CD4-positive, alpha-beta T cell (primary cell): ENCODE measurements at regions not wholly inside any gene's neighbourhood (a gene's known extent, or its start where the extent isn't known, plus 50 kb on each side); places are given as distances from the start of the nearest gene placed in this dataset.

ENCODE experiments used
- ATAC-seq: fragments of 200-7000 bp; cut with Tn5 transposase; one replicate; pipeline ENCODE4 v1.10.0; 2022; ENCODE audit warnings: mild to moderate bottlenecking; ENCODE audit not compliant: poor library complexity
- CTCF ChIA-PET: fragments of 350-600 bp; sonication (Branson Sonifier 250); formaldehyde crosslinking; loops from one replicate; lab custom pipeline; 2021; ENCODE audit warnings: antibody characterized with exemption, inconsistent platforms; lab: Charles Lee
- POLR2A ChIA-PET: fragments of 350-600 bp; sonication (Branson Sonifier 250); formaldehyde crosslinking; loops from one replicate; lab custom pipeline; 2021; ENCODE audit warnings: antibody characterized with exemption, inconsistent platforms; lab: Charles Lee
- DNase-seq, 14 experiments: peaks; one replicate each; pipeline ENCODE4 v3.0.0-alpha.2; 2013 to 2020; ENCODE audit warnings: mixed read lengths in 2 of 14
- H3K27ac ChIP-seq, 2 donors: one replicate each; pipeline versions ENCODE4 v1.5.1 to v1.7.0; 2013; ENCODE audit warnings: low read length in 2 of 2, low read depth in 1 of 2, mild to moderate bottlenecking in 1 of 2
- H3K27me3 ChIP-seq, 2 experiments: 1 replicate in 1 of 2; 2 replicates in 1 of 2; pipeline versions ENCODE4 v1.6.1 to v1.7.0; 2013; ENCODE audit warnings: low read length in 2 of 2, control low read depth in 1 of 2, mild to moderate bottlenecking in 1 of 2, moderate library complexity in 1 of 2; ENCODE audit not compliant: insufficient read depth in 2 of 2, control insufficient read depth in 1 of 2
- H3K36me3 ChIP-seq: one replicate; pipeline ENCODE4 v1.6.1; 2013; ENCODE audit warnings: low read length, control low read depth; ENCODE audit not compliant: insufficient read depth
- H3K4me1 ChIP-seq: one replicate; pipeline ENCODE4 v1.6.1; 2013; ENCODE audit warnings: low read length, control low read depth; ENCODE audit not compliant: insufficient read depth
- H3K4me3 ChIP-seq: one replicate; pipeline ENCODE4 v1.5.1; 2013; ENCODE audit warnings: mild to moderate bottlenecking, low read length, moderate library complexity
- H3K9me3 ChIP-seq, 2 experiments: 1 replicate in 1 of 2; 2 replicates in 1 of 2; pipeline versions ENCODE4 v1.6.1 to v1.7.0; 2013; ENCODE audit warnings: low read length in 2 of 2, mild to moderate bottlenecking in 2 of 2, control low read depth in 1 of 2, moderate library complexity in 1 of 2; ENCODE audit not compliant: control insufficient read depth in 1 of 2, insufficient read depth in 1 of 2
- H3K27ac Mint-ChIP-seq: one replicate; pipeline ENCODE4 v1.8.0; 2020; ENCODE audit warnings: mixed read lengths
- H3K27me3 Mint-ChIP-seq: one replicate; pipeline ENCODE4 v1.8.0; 2021; ENCODE audit warnings: mixed read lengths
- H3K36me3 Mint-ChIP-seq: one replicate; pipeline ENCODE4 v1.8.0; 2021; ENCODE audit warnings: low read depth, mixed read lengths
- H3K4me1 Mint-ChIP-seq: one replicate; pipeline ENCODE4 v1.8.0; 2021; ENCODE audit warnings: low read depth, mixed read lengths
- H3K4me3 Mint-ChIP-seq: one replicate; pipeline ENCODE4 v1.8.0; 2020; ENCODE audit warnings: mild to moderate bottlenecking, mixed read lengths
- H3K9me3 Mint-ChIP-seq: one replicate; pipeline ENCODE4 v1.8.0; 2020; ENCODE audit warnings: mixed read lengths
- intact Hi-C, 2 experiments: fragments of 100-400 bp; cut with DNase I in 1 of 2; cut with micrococcal nuclease in 1 of 2; formaldehyde crosslinking; loops; one replicate each; pipeline versions ENCODE4 v1.15.1 to v1.9.0; 2023 to 2025; cut with DNase I, micrococcal nuclease
- TF ChIP-seq, protein P1 (sequence below): fragments of 200-600 bp; IDR thresholded peaks from one replicate; pipeline ENCODE4 v1.8.0; 2022; ENCODE audit warnings: antibody characterized with exemption, mild to moderate bottlenecking

- H3K36me3 Mint-ChIP-seq, result no peaks in the 10 kb centered on the region
- H3K4me3 Mint-ChIP-seq, result no peak overlapping the region
- Histone ChIP-seq H3K27me3 (no peaks in the 10 kb centered on the region), H3K4me1 (peaks cover 19% of the 10 kb centered on the region), H3K4me3 (no peak overlapping the region), H3K9me3 (no peaks in the 10 kb centered on the region), H3K27ac (no peak overlapping the region), H3K36me3 (no peaks in the 10 kb centered on the region)
- POLR2A ChIA-PET, result no interaction called here
- H3K27me3 Mint-ChIP-seq, result no peaks in the 10 kb centered on the region
- H3K9me3 Mint-ChIP-seq, result peaks cover 6% of the 10 kb centered on the region
- H3K4me1 Mint-ChIP-seq, result peaks cover 49% of the 10 kb centered on the region
- intact Hi-C loops, result loop anchor here in 1 of 2 experiments (10.0 kb wide), 1 partner anchor 864 kb away; no protein-coding TSS in a partner anchor
- ATAC-seq (no peak), DNase-seq (no peak)
- CTCF ChIA-PET, result interaction anchor here (1.5 kb wide), 1 partner anchor 265 kb away, joined by 3 read pairs; no protein-coding TSS in a partner anchor
- TF ChIP-seq, protein P1, sequence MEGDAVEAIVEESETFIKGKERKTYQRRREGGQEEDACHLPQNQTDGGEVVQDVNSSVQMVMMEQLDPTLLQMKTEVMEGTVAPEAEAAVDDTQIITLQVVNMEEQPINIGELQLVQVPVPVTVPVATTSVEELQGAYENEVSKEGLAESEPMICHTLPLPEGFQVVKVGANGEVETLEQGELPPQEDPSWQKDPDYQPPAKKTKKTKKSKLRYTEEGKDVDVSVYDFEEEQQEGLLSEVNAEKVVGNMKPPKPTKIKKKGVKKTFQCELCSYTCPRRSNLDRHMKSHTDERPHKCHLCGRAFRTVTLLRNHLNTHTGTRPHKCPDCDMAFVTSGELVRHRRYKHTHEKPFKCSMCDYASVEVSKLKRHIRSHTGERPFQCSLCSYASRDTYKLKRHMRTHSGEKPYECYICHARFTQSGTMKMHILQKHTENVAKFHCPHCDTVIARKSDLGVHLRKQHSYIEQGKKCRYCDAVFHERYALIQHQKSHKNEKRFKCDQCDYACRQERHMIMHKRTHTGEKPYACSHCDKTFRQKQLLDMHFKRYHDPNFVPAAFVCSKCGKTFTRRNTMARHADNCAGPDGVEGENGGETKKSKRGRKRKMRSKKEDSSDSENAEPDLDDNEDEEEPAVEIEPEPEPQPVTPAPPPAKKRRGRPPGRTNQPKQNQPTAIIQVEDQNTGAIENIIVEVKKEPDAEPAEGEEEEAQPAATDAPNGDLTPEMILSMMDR, result no peak
- H3K27ac Mint-ChIP-seq, result no peak overlapping the region
These were observed 54.9 kb upstream of the IRF2 start for GRCh38 chr4:184529283-184529682.

- TF ChIP-seq, protein P1, result no peak
- H3K9me3 ChIP-seq, result no peaks in the 10 kb centered on the region
- peaks cover 15% of the 10 kb centered on the region for H3K4me1 ChIP-seq
- intact Hi-C loops, result loop anchor here in 1 of 2 experiments (10.0 kb wide), 1 partner anchor 864 kb away; no protein-coding TSS in a partner anchor
- DNase-seq (no peak), ATAC-seq (no peak)
- H3K27me3 ChIP-seq, result no peaks in the 10 kb centered on the region
- Mint-ChIP-seq H3K27me3 (no peaks in the 10 kb centered on the region), H3K36me3 (no peaks in the 10 kb centered on the region), H3K4me3 (no peak overlapping the region), H3K9me3 (peaks cover 6% of the 10 kb centered on the region), H3K27ac (no peak overlapping the region), H3K4me1 (peaks cover 47% of the 10 kb centered on the region)
- CTCF ChIA-PET, result interaction anchor here (1.5 kb wide), 1 partner anchor 264 kb away, joined by 3 read pairs; no protein-coding TSS in a partner anchor
- no peaks in the 10 kb centered on the region for H3K36me3 ChIP-seq
- no peak overlapping the region for H3K27ac ChIP-seq
- POLR2A ChIA-PET, result no interaction called here
- H3K4me3 ChIP-seq, result no peak overlapping the region
These were observed 54.4 kb upstream of the IRF2 start for GRCh38 chr4:184528713-184529112.

GRCh38 chr4:184528051-184528450, 53.7 kb upstream of the IRF2 start:
- ChIA-PET CTCF (no interaction called here), POLR2A (no interaction called here)
- Mint-ChIP-seq H3K9me3 (peaks cover 6% of the 10 kb centered on the region), H3K36me3 (no peaks in the 10 kb centered on the region), H3K27ac (no peak overlapping the region), H3K4me1 (peaks cover 41% of the 10 kb centered on the region), H3K4me3 (no peak overlapping the region), H3K27me3 (no peaks in the 10 kb centered on the region)
- intact Hi-C loops, result loop anchor here in 1 of 2 experiments (10.0 kb wide), 1 partner anchor 863 kb away; no protein-coding TSS in a partner anchor
- Histone ChIP-seq H3K4me1 (peaks cover 8% of the 10 kb centered on the region), H3K4me3 (no peak overlapping the region), H3K9me3 (peaks cover 0 to 1% of the 10 kb centered on the region in 2 experiments), H3K27me3 (no peaks in the 10 kb centered on the region), H3K36me3 (no peaks in the 10 kb centered on the region), H3K27ac (no peak overlapping the region)
- ATAC-seq, result no peak
- no peak for DNase-seq
- TF ChIP-seq, protein P1, result no peak
